ENCODE measurements at regions not wholly inside any gene's neighbourhood (a gene's known extent, or its start where the extent isn't known, plus 50 kb on each side); places are given as distances from the start of the nearest gene placed in this dataset.

DNA sequence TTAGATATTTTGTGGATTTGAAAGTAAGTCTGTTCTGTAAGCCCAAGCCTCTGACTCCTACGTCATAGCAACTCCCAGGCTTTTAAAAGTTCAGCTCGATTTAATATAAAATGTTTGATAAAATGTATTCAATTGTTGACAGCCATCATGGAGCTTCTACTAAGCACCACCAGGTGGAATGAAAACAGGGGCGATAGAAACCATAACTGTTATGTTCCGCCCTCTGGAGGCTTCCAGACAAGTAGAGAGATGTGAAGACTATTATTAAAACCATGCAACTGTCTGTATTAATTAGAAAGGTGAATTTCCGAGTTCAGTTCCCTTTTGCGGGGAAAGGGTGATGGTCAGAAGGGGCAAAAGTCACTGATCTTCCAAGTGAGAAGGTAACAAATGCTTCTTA, 292.2 kb downstream of the NR2F2 start:
- Histone ChIP-seq H3K9me3 (no peaks in the 10 kb centered on the region), H3K4me3 (no peak overlapping the region), H3K27ac (no peak overlapping the region), H3K27me3 (peaks cover 0 to 5% of the 10 kb centered on the region in 2 donors), H3K4me1 (no peaks in the 10 kb centered on the region), H3K36me3 (no peaks in the 10 kb centered on the region)
- no peak for TF ChIP-seq POLR2A (IDR thresholded peaks at IDR 0.05)
- TF ChIP-seq POLR2AphosphoS5 (IDR thresholded peaks at IDR 0.05) = no peak
- TF ChIP-seq, protein P1, sequence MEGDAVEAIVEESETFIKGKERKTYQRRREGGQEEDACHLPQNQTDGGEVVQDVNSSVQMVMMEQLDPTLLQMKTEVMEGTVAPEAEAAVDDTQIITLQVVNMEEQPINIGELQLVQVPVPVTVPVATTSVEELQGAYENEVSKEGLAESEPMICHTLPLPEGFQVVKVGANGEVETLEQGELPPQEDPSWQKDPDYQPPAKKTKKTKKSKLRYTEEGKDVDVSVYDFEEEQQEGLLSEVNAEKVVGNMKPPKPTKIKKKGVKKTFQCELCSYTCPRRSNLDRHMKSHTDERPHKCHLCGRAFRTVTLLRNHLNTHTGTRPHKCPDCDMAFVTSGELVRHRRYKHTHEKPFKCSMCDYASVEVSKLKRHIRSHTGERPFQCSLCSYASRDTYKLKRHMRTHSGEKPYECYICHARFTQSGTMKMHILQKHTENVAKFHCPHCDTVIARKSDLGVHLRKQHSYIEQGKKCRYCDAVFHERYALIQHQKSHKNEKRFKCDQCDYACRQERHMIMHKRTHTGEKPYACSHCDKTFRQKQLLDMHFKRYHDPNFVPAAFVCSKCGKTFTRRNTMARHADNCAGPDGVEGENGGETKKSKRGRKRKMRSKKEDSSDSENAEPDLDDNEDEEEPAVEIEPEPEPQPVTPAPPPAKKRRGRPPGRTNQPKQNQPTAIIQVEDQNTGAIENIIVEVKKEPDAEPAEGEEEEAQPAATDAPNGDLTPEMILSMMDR (IDR thresholded peaks at IDR 0.05) = no peak
- no peak for DNase-seq (ENCODE audit: low spot score in 2 of 2)
- intact Hi-C loops (cut with DNase I; ENCODE audit: low total_unique reads) = no loop called here

DNA sequence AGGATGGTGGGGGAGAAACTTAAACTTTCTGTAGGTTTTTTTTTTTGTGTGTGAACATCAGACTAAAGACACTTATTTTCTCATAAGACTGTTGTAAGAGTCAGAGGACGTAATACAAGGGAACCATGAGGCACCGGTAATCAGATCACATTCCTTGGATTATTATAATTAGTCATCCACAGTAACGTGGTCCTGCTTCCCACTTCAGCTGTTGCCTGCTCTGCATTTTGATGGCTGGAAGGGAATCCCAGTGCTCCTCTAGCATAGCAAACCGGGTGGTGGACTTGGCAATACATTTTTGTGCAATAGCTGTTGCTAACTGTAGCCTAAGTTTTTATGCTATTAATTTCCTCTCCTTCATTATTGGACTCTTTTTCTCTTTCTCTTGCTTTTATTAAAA, 294.8 kb downstream of the NR2F2 start:
- DNase-seq (ENCODE audit: low spot score in 2 of 2) = no peak
- no peak overlapping the region for H3K4me3 ChIP-seq
- no peaks in the 10 kb centered on the region for H3K27me3 ChIP-seq
- intact Hi-C loops (cut with DNase I; ENCODE audit: low total_unique reads) = no loop called here
- no peaks in the 10 kb centered on the region for H3K4me1 ChIP-seq
- H3K27ac ChIP-seq = no peak overlapping the region
- no peaks in the 10 kb centered on the region for H3K36me3 ChIP-seq
- TF ChIP-seq, protein P1 (IDR thresholded peaks at IDR 0.05) = no peak
- no peak for TF ChIP-seq POLR2AphosphoS5 (IDR thresholded peaks at IDR 0.05)
- TF ChIP-seq POLR2A (IDR thresholded peaks at IDR 0.05) = no peak
- H3K9me3 ChIP-seq = no peaks in the 10 kb centered on the region

DNA sequence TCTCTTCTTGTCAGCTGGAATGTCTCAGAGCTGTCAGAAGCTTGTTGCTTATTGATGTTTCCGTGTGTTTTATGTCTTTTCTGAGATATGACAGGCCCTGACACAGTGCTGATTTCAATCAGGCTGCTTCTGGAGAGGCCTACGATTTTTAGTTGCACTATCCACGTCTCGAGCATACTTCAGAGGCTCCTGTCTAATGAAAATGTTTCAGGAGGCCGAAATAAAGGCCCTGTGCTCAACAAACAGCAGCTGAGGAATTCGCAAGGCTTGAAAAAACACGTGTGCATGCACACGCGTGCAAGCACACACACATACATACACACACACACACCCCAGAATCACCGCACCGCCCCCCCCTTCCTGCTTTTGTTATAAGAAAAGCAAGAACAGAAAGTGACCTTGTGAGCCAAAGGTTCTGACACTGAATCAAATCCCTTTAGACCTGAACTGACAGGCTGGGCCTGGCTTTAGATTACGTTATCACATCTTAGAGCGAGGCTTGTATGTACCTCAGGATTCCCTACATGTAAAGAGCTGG, 296.6 kb downstream of the NR2F2 start:
- H3K4me1 ChIP-seq = no peaks in the 10 kb centered on the region
- H3K4me3 ChIP-seq = no peak overlapping the region
- H3K27ac ChIP-seq = no peak overlapping the region
- H3K36me3 ChIP-seq = no peaks in the 10 kb centered on the region
- intact Hi-C loops (cut with DNase I; ENCODE audit: low total_unique reads) = no loop called here
- H3K27me3 ChIP-seq = no peaks in the 10 kb centered on the region
- no peak for DNase-seq (ENCODE audit: low spot score in 2 of 2)
- no peak for TF ChIP-seq POLR2AphosphoS5 (IDR thresholded peaks at IDR 0.05)
- no peak for TF ChIP-seq POLR2A (IDR thresholded peaks at IDR 0.05)
- TF ChIP-seq, protein P1 (IDR thresholded peaks at IDR 0.05) = no peak
- H3K9me3 ChIP-seq = no peaks in the 10 kb centered on the region

DNA sequence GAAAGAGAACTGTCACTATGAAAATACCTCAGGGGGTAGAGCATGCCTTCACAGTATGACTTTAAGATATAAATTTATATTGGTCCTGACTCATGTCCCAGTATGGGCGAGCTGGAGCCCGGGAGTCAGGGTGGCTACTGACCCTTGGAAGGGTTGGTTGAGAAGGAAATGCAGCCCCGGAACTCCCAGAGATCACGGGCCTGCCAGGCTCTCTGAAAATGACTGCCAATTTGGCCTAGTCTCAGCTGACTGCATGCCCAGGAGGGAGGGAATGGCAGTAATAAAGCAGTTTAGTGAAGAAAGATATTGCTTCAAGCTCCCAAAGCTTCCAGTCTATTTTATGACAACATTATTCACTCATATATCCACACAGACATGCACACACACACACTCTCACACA, 299.0 kb downstream of the NR2F2 start:
- no peak overlapping the region for H3K27ac ChIP-seq
- no peaks in the 10 kb centered on the region for H3K36me3 ChIP-seq
- no peaks in the 10 kb centered on the region for H3K27me3 ChIP-seq
- H3K4me1 ChIP-seq = no peaks in the 10 kb centered on the region
- no peak for DNase-seq (ENCODE audit: low spot score in 2 of 2)
- no peaks in the 10 kb centered on the region for H3K9me3 ChIP-seq
- no peak overlapping the region for H3K4me3 ChIP-seq
- no peak for TF ChIP-seq POLR2AphosphoS5 (IDR thresholded peaks at IDR 0.05)
- TF ChIP-seq, protein P1 (IDR thresholded peaks at IDR 0.05) = no peak
- intact Hi-C loops (cut with DNase I; ENCODE audit: low total_unique reads) = no loop called here

DNA sequence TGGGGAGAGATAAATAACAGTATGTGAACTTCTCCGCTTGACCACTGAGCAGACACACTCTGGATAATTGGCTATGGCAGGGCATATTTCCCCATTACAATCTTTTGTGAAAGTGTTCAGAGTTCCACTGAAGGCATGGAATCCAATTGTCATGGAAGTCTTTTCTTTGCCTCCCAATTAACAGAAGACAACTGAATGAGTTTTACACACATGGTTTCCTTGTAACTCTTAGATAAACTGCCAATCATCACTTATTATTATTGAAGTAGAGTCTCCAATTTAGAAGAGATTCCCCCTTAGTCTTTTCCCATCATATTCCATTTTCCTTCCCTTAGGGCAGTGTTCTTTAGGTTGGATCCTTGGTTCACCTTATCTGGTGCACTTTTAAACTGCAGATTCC, 308.3 kb downstream of the NR2F2 start:
- no peak overlapping the region for H3K4me3 ChIP-seq
- peaks cover 0 to 4% of the 10 kb centered on the region in 2 donors for H3K27me3 ChIP-seq
- intact Hi-C loops (cut with DNase I; ENCODE audit: low total_unique reads) = no loop called here
- H3K4me1 ChIP-seq = no peaks in the 10 kb centered on the region
- H3K9me3 ChIP-seq = no peaks in the 10 kb centered on the region
- TF ChIP-seq POLR2AphosphoS5 (IDR thresholded peaks at IDR 0.05) = no peak
- no peak for TF ChIP-seq POLR2A (IDR thresholded peaks at IDR 0.05)
- TF ChIP-seq, protein P1 (IDR thresholded peaks at IDR 0.05) = no peak
- no peak overlapping the region for H3K27ac ChIP-seq
- H3K36me3 ChIP-seq = no peaks in the 10 kb centered on the region
- DNase-seq (ENCODE audit: low spot score in 2 of 2) = no peak

All from breast epithelium (tissue), 4 donors.